ENCODE measurements at regions not wholly inside any gene's neighbourhood (a gene's known extent, or its start where the extent isn't known, plus 50 kb on each side); places are given as distances from the start of the nearest gene placed in this dataset.

- TF ChIP-seq CTCF (conservative IDR thresholded peaks at IDR 0.05 in 1 of 2, IDR thresholded peaks at IDR 0.05 in 1 of 2; ENCODE audit: low read depth in 1 of 2, low read length in 2 of 2) (no peak), EZH2 (IDR thresholded peaks at IDR 0.05; ENCODE audit: low read length, missing control alignments) (no peak)
- H3K4me3 ChIP-seq (replicated peaks in 1 of 4; ENCODE audit: control extremely low read depth in 1 of 4, insufficient read depth in 1 of 4, low read depth in 3 of 4, low read length in 4 of 4), result no peak overlapping the region
- H3K27me3 ChIP-seq (ENCODE audit: control insufficient read depth, insufficient read depth, low read length), result no peaks in the 10 kb centered on the region
- H3K27ac ChIP-seq (ENCODE audit: insufficient read depth, low read length), result no peak overlapping the region
- no peaks in the 10 kb centered on the region for H3K4me1 ChIP-seq (ENCODE audit: control insufficient read depth, extremely low read depth, insufficient read depth, low read length)
- H3K79me2 ChIP-seq (ENCODE audit: control insufficient read depth, insufficient read depth, low read length), result no peaks in the 10 kb centered on the region
- H3K36me3 ChIP-seq (ENCODE audit: control insufficient read depth, insufficient read depth, low read length), result no peaks in the 10 kb centered on the region
- no peak overlapping the region for H2AFZ ChIP-seq (ENCODE audit: low read length)
- H3K9me3 ChIP-seq (ENCODE audit: control insufficient read depth, insufficient read depth, low read depth, low read length), result no peaks in the 10 kb centered on the region
- H4K20me1 ChIP-seq (ENCODE audit: control insufficient read depth, extremely low read depth, insufficient read depth, low read length), result no peaks in the 10 kb centered on the region
- H3K4me2 ChIP-seq (ENCODE audit: extremely low read depth, insufficient read depth, low read length), result no peak overlapping the region
- DNase-seq (ENCODE audit: low read depth in 2 of 2), result no peak
- no peak overlapping the region for H3K9ac ChIP-seq (ENCODE audit: insufficient read depth, low read length)
Measured at GRCh38 chr13:105121221-105121620, 1414.2 kb downstream of the EFNB2 start.

- Histone ChIP-seq H3K4me2 (ENCODE audit: extremely low read depth, insufficient read depth, low read length) (no peak overlapping the region), H3K27ac (ENCODE audit: insufficient read depth, low read length) (no peak overlapping the region), H3K79me2 (ENCODE audit: control insufficient read depth, insufficient read depth, low read length) (no peaks in the 10 kb centered on the region)
Measured at GRCh38 chr13:105118426-105118985, 1417.0 kb downstream of the EFNB2 start.

GRCh38 chr13:105116966-105117365 is 1418.5 kb downstream of the EFNB2 start:
- Histone ChIP-seq H3K9me3 (ENCODE audit: control insufficient read depth, insufficient read depth, low read depth, low read length) (no peaks in the 10 kb centered on the region), H3K79me2 (ENCODE audit: control insufficient read depth, insufficient read depth, low read length) (no peaks in the 10 kb centered on the region), H3K4me3 (replicated peaks in 1 of 4; ENCODE audit: control extremely low read depth in 1 of 4, insufficient read depth in 1 of 4, low read depth in 3 of 4, low read length in 4 of 4) (no peak overlapping the region), H4K20me1 (ENCODE audit: control insufficient read depth, extremely low read depth, insufficient read depth, low read length) (no peaks in the 10 kb centered on the region), H3K4me1 (ENCODE audit: control insufficient read depth, extremely low read depth, insufficient read depth, low read length) (no peaks in the 10 kb centered on the region), H2AFZ (ENCODE audit: low read length) (no peak overlapping the region), H3K9ac (ENCODE audit: insufficient read depth, low read length) (no peak overlapping the region), H3K27ac (ENCODE audit: insufficient read depth, low read length) (no peak overlapping the region), H3K27me3 (ENCODE audit: control insufficient read depth, insufficient read depth, low read length) (no peaks in the 10 kb centered on the region), H3K36me3 (ENCODE audit: control insufficient read depth, insufficient read depth, low read length) (no peaks in the 10 kb centered on the region), H3K4me2 (ENCODE audit: extremely low read depth, insufficient read depth, low read length) (no peak overlapping the region)
- DNase-seq (ENCODE audit: low read depth in 2 of 2), result no peak
- TF ChIP-seq CTCF (conservative IDR thresholded peaks at IDR 0.05 in 1 of 2, IDR thresholded peaks at IDR 0.05 in 1 of 2; ENCODE audit: low read depth in 1 of 2, low read length in 2 of 2), result no peak
- no peak for TF ChIP-seq EZH2 (IDR thresholded peaks at IDR 0.05; ENCODE audit: low read length, missing control alignments)

More at GRCh38 chr13:105118426-105118985, 1417.0 kb downstream of the EFNB2 start:
- Histone ChIP-seq H3K4me1 (ENCODE audit: control insufficient read depth, extremely low read depth, insufficient read depth, low read length) (no peaks in the 10 kb centered on the region), H3K4me3 (replicated peaks in 1 of 4; ENCODE audit: control extremely low read depth in 1 of 4, insufficient read depth in 1 of 4, low read depth in 3 of 4, low read length in 4 of 4) (no peak overlapping the region), H3K9ac (ENCODE audit: insufficient read depth, low read length) (no peak overlapping the region), H3K9me3 (ENCODE audit: control insufficient read depth, insufficient read depth, low read depth, low read length) (no peaks in the 10 kb centered on the region), H4K20me1 (ENCODE audit: control insufficient read depth, extremely low read depth, insufficient read depth, low read length) (no peaks in the 10 kb centered on the region), H3K27me3 (ENCODE audit: control insufficient read depth, insufficient read depth, low read length) (no peaks in the 10 kb centered on the region), H2AFZ (ENCODE audit: low read length) (no peak overlapping the region), H3K36me3 (ENCODE audit: control insufficient read depth, insufficient read depth, low read length) (no peaks in the 10 kb centered on the region)
- no peak for TF ChIP-seq EZH2 (IDR thresholded peaks at IDR 0.05; ENCODE audit: low read length, missing control alignments)
- no peak for TF ChIP-seq CTCF (conservative IDR thresholded peaks at IDR 0.05 in 1 of 2, IDR thresholded peaks at IDR 0.05 in 1 of 2; ENCODE audit: low read depth in 1 of 2, low read length in 2 of 2)
- no peak for DNase-seq (ENCODE audit: low read depth in 2 of 2)
